Keratinocyte (primary cell): ENCODE measurements at regions not wholly inside any gene's neighbourhood (a gene's known extent, or its start where the extent isn't known, plus 50 kb on each side); places are given as distances from the start of the nearest gene placed in this dataset.

ENCODE experiments used
- DNase-seq: peaks from one replicate; pipeline ENCODE4 v3.0.0-alpha.2; 2011; ENCODE audit warnings: low read depth, missing footprints, low spot score
- FAIRE-seq: peaks from 2 replicates; lab custom pipeline; 2011; peaks lifted over from hg19 to GRCh38; lab: Jason Lieb, UNC
- H2AFZ ChIP-seq: 2 replicates; pipeline ENCODE4 v1.6.0; 2012; ENCODE audit warnings: low read length, control low read depth, inconsistent platforms; ENCODE audit not compliant: control insufficient read depth
- H3K27ac ChIP-seq: 2 replicates; pipeline ENCODE4 v1.5.1; 2011; ENCODE audit warnings: low read length; ENCODE audit not compliant: control insufficient read depth, insufficient read depth
- H3K27me3 ChIP-seq: 3 replicates; pipeline ENCODE4 v1.6.0; 2011; ENCODE audit warnings: low read length; ENCODE audit not compliant: control insufficient read depth, insufficient read depth; ENCODE audit errors: extremely low read depth
- H3K36me3 ChIP-seq, 2 experiments: 2 replicates in 1 of 2; 3 replicates in 1 of 2; pipeline ENCODE4 v1.5.1; 2011; ENCODE audit warnings: low read length in 2 of 2, mild to moderate bottlenecking in 1 of 2; ENCODE audit not compliant: control insufficient read depth in 2 of 2, insufficient read depth in 2 of 2; ENCODE audit errors: extremely low read depth in 1 of 2
- H3K4me1 ChIP-seq: 3 replicates; pipeline ENCODE4 v1.5.1; 2011; ENCODE audit warnings: low read length; ENCODE audit not compliant: control insufficient read depth, insufficient read depth; ENCODE audit errors: extremely low read depth
- H3K4me2 ChIP-seq: 3 replicates; pipeline ENCODE4 v1.6.0; 2011; ENCODE audit warnings: low read depth, low read length; ENCODE audit not compliant: control insufficient read depth, insufficient read depth; ENCODE audit errors: extremely low read depth
- H3K4me3 ChIP-seq, 3 experiments: fragments of 200-600 bp in 1 of 3; sonication (generic) in 1 of 3; 2 replicates in 2 of 3; 3 replicates in 1 of 3; pipeline ENCODE4 v1.5.1; 2011 to 2016; ENCODE audit warnings: low read length in 3 of 3, mild to moderate bottlenecking in 3 of 3, control low read depth in 2 of 3, inconsistent platforms in 1 of 3, low read depth in 1 of 3, mixed read lengths in 1 of 3, mixed run types in 1 of 3, moderate library complexity in 1 of 3; ENCODE audit not compliant: control insufficient read depth in 2 of 3, insufficient read depth in 2 of 3; ENCODE audit errors: extremely low read depth in 1 of 3
- H3K79me2 ChIP-seq: 2 replicates; pipeline ENCODE4 v1.6.0; 2012; ENCODE audit warnings: low read length; ENCODE audit not compliant: control insufficient read depth, insufficient read depth
- H3K9ac ChIP-seq: 3 replicates; pipeline ENCODE4 v1.6.0; 2011; ENCODE audit warnings: low read length; ENCODE audit not compliant: control insufficient read depth, insufficient read depth; ENCODE audit errors: extremely low read depth
- H3K9me1 ChIP-seq: 3 replicates; pipeline ENCODE4 v1.6.0; 2011; ENCODE audit warnings: low read length; ENCODE audit not compliant: control insufficient read depth, insufficient read depth; ENCODE audit errors: extremely low read depth
- H3K9me3 ChIP-seq: 2 replicates; pipeline ENCODE4 v1.5.1; 2012; ENCODE audit warnings: low read depth, low read length; ENCODE audit not compliant: control insufficient read depth
- H4K20me1 ChIP-seq: 3 replicates; pipeline ENCODE4 v1.6.0; 2011; ENCODE audit warnings: low read length; ENCODE audit not compliant: control insufficient read depth, insufficient read depth; ENCODE audit errors: extremely low read depth
- EZH2 ChIP-seq: IDR thresholded peaks from one replicate; pipeline ENCODE4 v1.6.1; 2012; ENCODE audit warnings: inconsistent platforms, mild to moderate bottlenecking, low read length, moderate library complexity
- dilution Hi-C: fragments of 300-500 bp; cut with MboI; formaldehyde crosslinking; loops from one replicate; pipeline ENCODE4 v1.7.0; 2020; ENCODE audit warnings: low sequenced_read_pairs; ENCODE audit not compliant: extremely low pct_ligation_motif_present
- TF ChIP-seq, protein P1 (sequence below), 3 experiments: IDR thresholded peaks in 1 of 3; conservative IDR thresholded peaks in 1 of 3; optimal IDR thresholded peaks in 1 of 3; 2 replicates in 2 of 3; 3 replicates in 1 of 3; pipeline versions ENCODE3 to v1.5.1; 2011; ENCODE audit warnings: low read length in 3 of 3, mild to moderate bottlenecking in 3 of 3, moderate library complexity in 2 of 3, control low read depth in 1 of 3, inconsistent platforms in 1 of 3; ENCODE audit not compliant: insufficient read depth in 2 of 3; ENCODE audit errors: extremely low read depth in 1 of 3

DNA sequence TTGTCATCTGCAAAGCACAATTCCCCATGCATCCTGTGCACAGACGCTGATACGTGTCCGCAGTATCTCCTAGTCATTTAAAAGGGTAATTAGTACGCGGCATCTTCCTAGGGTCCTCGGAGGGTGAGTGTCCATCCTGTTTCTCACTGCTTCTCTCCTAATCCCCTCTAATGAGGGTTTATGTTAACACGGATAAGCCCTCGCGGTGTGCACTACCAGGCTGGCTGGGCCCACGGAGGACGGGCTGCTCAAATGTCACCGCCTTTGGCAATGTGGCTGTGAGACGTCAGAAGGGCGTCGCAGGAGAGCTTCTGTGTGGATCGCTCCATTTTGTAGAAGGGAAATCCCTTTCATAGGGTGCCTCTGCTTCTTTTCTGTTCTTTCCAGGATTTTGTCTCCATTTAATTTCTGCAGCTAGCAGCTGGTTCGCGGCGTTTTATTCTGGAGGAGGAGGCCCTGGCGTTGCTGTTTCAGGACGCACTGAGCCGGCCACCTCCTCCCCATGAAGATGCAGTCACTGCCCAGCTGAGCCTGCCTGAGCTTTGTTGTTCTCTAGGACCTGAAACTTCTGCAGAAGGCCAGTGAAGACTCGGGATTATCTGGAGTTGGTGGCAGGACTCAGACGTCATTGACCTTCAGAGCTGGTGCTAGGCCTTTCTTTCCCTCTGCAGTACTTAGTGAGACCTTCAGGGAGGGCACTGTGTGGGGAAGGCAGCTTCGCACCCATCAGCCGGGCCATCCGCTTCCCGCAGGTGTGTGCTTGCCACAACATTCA, 326.1 kb upstream of the IRX1 start:
- no peak overlapping the region for H3K4me2 ChIP-seq
- H3K4me3 ChIP-seq: no peak overlapping the region
- no peaks in the 10 kb centered on the region for H3K27me3 ChIP-seq
- no peaks in the 10 kb centered on the region for H4K20me1 ChIP-seq
- no peak overlapping the region for H3K9ac ChIP-seq
- FAIRE-seq (no peak), DNase-seq (no peak)
- no peak overlapping the region for H2AFZ ChIP-seq
- H3K36me3 ChIP-seq: no peaks in the 10 kb centered on the region
- H3K27ac ChIP-seq: no peak overlapping the region
- no peaks in the 10 kb centered on the region for H3K79me2 ChIP-seq
- H3K9me1 ChIP-seq: no peaks in the 10 kb centered on the region
- dilution Hi-C loops: no loop called here
- H3K9me3 ChIP-seq: no peaks in the 10 kb centered on the region
- H3K4me1 ChIP-seq: no peaks in the 10 kb centered on the region
- TF ChIP-seq, protein P1, sequence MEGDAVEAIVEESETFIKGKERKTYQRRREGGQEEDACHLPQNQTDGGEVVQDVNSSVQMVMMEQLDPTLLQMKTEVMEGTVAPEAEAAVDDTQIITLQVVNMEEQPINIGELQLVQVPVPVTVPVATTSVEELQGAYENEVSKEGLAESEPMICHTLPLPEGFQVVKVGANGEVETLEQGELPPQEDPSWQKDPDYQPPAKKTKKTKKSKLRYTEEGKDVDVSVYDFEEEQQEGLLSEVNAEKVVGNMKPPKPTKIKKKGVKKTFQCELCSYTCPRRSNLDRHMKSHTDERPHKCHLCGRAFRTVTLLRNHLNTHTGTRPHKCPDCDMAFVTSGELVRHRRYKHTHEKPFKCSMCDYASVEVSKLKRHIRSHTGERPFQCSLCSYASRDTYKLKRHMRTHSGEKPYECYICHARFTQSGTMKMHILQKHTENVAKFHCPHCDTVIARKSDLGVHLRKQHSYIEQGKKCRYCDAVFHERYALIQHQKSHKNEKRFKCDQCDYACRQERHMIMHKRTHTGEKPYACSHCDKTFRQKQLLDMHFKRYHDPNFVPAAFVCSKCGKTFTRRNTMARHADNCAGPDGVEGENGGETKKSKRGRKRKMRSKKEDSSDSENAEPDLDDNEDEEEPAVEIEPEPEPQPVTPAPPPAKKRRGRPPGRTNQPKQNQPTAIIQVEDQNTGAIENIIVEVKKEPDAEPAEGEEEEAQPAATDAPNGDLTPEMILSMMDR (optimal IDR thresholded peaks at IDR 0.05 in 1 of 3, IDR thresholded peaks at IDR 0.05 in 1 of 3, conservative IDR thresholded peaks at IDR 0.05 in 1 of 3; ENCODE audit: extremely low read depth in 1 of 3, insufficient read depth in 2 of 3, low read length in 3 of 3): no peak
- no peak for TF ChIP-seq EZH2

DNA sequence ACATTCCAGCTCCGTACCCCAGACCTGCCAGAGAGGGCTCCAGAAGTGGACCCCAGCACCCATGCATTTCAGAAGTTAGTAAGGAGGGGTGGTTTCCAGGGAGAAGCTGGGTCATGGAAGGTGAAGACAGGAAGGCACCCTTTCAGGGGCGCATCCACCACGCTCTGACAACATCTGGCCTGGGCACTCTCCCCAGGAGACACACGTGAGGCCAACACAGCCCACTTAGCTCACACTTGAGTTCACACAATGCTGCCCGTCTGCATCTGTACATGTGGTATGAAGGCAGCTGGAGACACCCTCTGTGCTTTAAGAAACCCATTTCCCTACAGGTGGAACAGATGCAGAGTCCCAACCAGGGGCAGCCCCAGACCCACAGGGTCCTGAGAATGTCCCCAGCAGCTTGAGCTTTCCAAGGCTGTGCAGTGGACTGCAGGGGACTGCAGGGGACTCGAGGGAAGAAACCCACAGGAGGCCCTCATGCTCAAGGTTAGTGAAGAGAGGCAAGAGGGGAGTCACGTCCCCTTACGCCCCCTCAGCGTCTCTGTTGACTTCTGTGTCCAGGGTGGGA, 326.8 kb upstream of the IRX1 start:
- H4K20me1 ChIP-seq: no peaks in the 10 kb centered on the region
- FAIRE-seq: no peak
- no peak overlapping the region for H3K27ac ChIP-seq
- H3K4me1 ChIP-seq: no peaks in the 10 kb centered on the region
- H3K4me2 ChIP-seq: no peak overlapping the region
- dilution Hi-C loops: no loop called here
- no peaks in the 10 kb centered on the region for H3K36me3 ChIP-seq
- no peaks in the 10 kb centered on the region for H3K79me2 ChIP-seq
- H3K27me3 ChIP-seq: no peaks in the 10 kb centered on the region
- H3K9me3 ChIP-seq: no peaks in the 10 kb centered on the region
- TF ChIP-seq, protein P1 (optimal IDR thresholded peaks at IDR 0.05 in 1 of 3, IDR thresholded peaks at IDR 0.05 in 1 of 3, conservative IDR thresholded peaks at IDR 0.05 in 1 of 3; ENCODE audit: extremely low read depth in 1 of 3, insufficient read depth in 2 of 3, low read length in 3 of 3): no peak
- no peak for TF ChIP-seq EZH2
- no peaks in the 10 kb centered on the region for H3K9me1 ChIP-seq
- no peak overlapping the region for H3K9ac ChIP-seq
- no peak for DNase-seq
- H3K4me3 ChIP-seq: no peak overlapping the region
- H2AFZ ChIP-seq: no peak overlapping the region
